Left hindlimb (tissue), 1 donor: ENCODE measurements at regions not wholly inside any gene's neighbourhood (a gene's known extent, or its start where the extent isn't known, plus 50 kb on each side); places are given as distances from the start of the nearest gene placed in this dataset.
"Not testable (repeated sequence)": the region's sequence is repeated elsewhere in the genome, so short reads cannot be mapped to it uniquely, and the experiment has no call there.

Source experiments
- DNase-seq: peaks from one replicate; pipeline ENCODE4 v3.0.0-alpha.2; 2018

GRCh38 chr10:42351745-42352144 is 286.6 kb downstream of the ZNF33B start:
- no peak for DNase-seq

- DNase-seq: not testable (repeated sequence)
Observed at GRCh38 chr10:42336593-42337337, 301.6 kb downstream of the ZNF33B start.

GRCh38 chr10:42335653-42336296 is 302.6 kb downstream of the ZNF33B start:
- not testable (repeated sequence) for DNase-seq

GRCh38 chr10:42304341-42304740 is 334.0 kb downstream of the ZNF33B start:
- no peak for DNase-seq

DNA sequence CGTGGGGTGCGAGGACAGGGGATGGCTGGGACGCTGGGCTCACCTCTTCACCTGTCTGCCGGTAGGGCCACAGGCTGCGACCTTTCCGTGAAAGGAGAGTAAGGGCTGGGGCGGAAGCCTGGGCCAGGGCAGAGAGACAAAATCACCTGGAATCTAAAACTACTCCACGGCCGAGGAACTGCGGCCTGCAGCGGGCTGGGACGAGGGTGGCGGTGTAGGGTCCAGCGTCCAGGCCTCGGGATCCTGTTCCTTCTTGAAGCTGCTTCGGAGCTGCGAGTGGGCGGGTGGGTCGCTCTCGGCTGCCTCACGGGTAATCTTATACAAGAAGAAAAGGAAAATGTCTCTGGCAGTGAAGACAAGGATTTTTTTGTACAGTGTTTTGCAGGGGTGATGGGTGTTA is 356.5 kb downstream of the ZNF33B start:
- not testable (repeated sequence) for DNase-seq

DNA sequence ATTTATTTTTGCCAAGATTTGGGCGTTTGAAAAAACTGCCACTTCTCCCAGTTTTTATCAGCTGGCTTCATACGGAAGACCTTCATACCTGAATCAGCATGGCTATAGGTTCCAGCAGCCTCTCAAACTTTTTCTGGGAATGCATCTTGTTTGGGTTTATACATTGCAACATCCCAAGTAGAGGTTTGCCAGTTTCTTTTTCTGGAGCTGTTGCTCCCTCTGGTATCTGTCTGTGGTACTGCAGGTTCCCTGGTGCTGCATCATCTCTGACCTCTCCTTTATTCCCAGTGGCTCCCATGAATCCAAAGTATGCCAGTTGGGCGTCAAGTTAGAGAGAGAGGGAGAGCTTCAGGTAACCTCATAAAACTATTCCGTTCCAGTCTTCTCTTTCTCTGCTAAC is 368.6 kb downstream of the ZNF33B start:
- not testable (repeated sequence) for DNase-seq

- not testable (repeated sequence) for DNase-seq
Observed at GRCh38 chr10:42263259-42263658, 375.1 kb downstream of the ZNF33B start.

GRCh38 chr10:42243002-42243401 is 395.4 kb downstream of the ZNF33B start:
- not testable (repeated sequence) for DNase-seq

DNA sequence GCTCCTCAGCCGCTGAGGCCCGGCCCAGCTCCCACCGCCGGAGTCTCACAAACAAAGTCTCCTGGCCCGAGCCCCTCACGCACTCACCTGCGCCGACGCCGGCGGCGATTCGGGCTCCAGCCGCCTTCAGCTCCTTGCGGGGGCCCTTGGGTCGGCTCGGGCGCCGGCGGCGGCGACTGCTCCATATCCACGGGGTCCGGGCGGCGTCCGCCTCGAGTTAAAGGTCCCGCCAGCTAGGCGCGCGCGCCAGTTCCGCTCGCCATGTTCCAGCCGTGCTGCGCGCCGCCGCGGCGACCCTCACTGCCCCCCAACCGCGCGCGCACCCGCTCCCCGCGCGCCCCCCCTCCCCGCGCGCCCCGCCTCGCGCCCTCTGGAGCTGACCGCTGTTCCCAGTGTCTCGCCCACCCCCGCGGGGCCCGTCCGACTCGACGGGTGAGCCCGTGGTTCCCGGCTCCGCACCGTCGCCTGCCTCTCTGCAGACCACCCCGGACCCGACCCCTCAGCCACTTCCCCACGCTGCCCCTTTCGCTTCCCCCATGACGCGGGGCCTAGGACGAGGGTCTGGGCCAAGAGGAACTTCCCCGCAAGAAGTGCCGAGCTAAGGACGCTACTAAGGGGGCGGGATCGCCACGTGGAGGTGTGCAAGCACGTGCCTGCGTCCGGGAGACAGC is 396.1 kb downstream of the ZNF33B start:
- no peak for DNase-seq

DNA sequence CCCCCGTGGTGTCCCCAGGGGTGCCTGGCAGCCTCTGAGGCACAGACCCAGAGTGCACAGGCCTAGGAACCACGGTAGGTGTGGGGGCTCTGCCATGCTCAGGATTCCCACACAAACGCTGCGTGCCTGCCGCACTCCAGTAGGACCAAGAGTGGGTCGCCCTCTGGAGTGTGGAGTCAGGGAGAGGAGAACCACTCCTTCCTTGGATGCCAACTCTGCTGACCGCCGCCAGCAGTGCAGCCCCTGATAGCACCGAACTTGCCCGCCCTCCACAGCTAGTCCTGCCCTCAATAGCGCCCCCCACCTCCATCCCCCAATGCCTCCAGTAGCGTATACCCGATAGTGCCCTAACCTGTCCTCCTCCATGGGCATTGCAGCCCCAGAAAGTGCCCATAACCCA is 402.0 kb downstream of the ZNF33B start:
- DNase-seq: not testable (repeated sequence)

DNA sequence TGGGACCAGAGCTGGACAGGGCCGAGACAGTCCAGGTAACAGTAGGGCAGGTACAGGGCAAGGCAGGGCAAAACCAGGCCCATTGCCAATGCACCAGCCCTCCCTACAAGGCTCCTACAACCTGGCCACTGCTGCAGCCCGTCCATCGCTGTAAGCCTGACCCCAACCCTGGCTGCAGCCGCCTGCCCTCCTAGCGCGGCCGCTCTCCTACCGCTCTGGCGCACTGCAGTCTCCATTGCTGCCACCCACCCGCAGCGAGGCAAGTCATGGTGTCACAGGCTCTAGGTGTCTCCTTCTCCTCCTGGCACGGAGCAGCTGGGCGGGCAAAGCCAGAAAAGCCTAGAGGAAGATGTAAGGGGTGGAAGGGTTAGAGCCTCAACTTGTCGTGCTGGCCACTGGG is 402.6 kb downstream of the ZNF33B start:
- DNase-seq: not testable (repeated sequence)

- DNase-seq: not testable (repeated sequence)
Observed at GRCh38 chr10:42235241-42235640, 403.1 kb downstream of the ZNF33B start.

DNA sequence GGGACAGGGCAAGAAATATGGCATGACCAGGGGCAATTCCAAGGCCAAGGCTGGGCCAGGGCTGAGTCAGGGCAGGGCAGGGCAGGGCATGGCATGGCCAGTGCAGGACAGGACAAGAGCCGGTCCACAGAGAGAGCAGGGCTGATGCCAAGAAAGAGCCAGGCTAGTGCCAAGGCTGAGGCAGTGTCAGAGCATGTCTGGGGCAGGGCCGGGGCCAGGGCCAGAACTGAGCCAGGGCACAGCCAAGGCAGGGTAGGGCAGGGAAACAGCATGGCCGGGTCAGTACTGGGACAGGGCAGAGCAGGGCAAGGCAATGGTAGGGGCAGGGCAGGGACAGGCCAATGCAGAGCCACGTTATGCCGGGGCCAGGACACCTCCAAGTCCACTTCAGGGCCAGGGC is 403.9 kb downstream of the ZNF33B start:
- not testable (repeated sequence) for DNase-seq

DNA sequence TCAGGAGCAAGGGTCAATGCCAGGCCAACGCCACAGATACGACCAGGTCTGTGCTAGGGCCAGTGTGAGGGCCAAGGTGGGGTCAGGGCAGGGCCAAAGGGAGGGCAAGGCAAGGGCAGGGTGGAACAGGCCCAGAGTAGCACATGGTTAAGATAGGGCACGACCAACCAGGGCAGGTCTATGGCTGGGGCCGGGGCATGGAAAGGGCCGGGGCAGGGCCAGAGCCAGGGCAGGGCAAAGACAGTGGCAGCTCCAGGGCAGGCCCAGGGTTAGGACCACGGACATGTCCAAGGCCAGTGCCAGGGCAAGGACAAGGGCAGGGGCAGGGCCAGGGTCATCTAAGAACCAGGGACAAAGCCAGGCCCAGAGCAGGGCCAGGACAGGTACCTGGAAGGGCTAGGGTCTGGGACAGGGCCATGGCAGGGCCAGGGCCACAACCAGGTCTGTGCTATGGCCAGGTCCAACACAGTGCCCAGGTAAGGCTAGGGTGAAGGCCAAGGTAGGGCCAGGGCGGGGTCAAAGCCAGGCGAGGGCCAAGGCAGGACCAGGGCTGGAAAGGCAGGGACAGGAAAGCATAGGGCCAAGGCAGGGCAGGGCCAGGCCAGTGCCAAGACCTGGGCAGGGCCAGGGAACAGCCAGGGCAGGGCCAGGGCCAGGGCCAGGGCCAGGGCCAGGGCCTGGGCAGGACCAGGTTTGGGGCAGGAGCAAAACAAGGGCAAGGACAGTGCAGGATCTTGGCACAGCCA is 404.7 kb downstream of the ZNF33B start:
- not testable (repeated sequence) for DNase-seq

DNA sequence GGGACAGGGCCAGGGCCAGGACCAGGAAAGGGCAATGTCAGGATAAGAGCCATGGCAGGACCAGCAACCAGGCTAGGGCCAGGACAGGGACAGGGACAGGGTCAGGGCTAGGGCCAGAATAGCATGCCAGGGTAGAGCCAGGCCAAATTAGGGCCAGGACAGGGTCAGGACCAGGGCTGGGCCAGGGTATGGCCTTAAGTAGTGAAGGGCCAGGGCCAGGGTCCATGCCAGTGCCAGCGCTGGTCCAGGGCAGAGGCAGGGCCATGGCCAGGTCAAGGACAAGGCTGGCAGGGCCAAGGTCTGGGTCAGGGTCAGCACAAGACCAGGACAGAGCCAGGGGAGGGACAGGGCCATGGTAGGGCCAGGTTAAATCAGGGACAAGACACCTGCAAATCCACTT is 405.4 kb downstream of the ZNF33B start:
- DNase-seq: not testable (repeated sequence)

- not testable (repeated sequence) for DNase-seq
Observed at GRCh38 chr10:42230812-42231211, 407.6 kb downstream of the ZNF33B start.

DNA sequence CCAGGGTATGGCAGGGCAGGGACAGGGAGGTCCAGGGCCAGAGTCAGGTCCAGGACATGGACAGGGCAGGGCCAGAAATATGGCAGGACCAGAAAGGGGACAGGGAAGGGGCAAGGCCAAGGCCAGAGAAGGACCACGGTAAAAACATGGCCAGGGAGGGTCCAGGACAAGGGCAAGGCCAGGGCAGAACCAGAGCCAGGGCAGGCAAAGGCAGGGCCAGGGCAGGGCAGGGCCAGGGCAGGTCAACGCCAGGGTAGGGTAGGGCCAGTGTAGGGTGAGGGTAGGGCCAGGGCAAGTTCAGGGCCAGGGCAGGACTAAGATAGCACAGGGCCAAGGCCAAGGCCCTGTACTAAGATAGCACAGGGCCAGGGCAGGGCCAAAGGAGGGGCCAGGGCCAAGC is 408.3 kb downstream of the ZNF33B start:
- DNase-seq: not testable (repeated sequence)

DNA sequence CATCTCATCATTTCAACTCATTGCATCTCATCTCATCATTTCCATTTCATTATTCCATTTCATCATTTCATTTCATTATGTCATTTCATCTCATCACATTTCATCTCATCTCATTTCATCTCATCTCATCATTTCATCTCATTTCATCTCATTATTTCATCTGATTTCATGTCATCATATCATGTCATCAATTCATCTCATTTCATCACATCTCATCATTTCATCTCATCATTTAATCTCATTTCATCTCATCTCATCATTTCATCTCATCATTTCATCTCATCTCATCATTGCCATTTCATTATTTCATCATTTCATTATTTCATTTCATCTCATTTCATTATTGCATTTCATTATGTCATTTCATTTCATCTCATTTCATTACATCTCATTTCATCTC is 410.5 kb downstream of the ZNF33B start:
- not testable (repeated sequence) for DNase-seq

DNA sequence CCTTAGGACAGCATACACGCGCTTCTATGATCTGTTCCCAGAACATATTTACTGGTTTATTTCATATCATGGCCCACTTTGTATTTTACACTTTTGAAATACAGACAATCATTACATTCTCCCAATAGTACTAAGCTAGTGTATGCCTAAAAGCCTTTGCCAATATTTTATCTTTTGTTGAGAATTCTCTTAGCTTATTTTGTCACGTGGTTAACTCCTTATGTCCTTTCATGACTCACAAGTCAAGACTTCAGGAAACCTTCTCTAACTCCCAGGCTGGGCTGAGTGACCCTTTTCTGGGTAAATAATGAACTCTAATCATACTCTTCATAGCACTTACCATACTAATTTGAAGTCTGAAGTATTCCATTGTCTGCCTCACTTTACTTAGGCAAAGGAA is 444.8 kb downstream of the ZNF33B start:
- DNase-seq: not testable (repeated sequence)

DNA sequence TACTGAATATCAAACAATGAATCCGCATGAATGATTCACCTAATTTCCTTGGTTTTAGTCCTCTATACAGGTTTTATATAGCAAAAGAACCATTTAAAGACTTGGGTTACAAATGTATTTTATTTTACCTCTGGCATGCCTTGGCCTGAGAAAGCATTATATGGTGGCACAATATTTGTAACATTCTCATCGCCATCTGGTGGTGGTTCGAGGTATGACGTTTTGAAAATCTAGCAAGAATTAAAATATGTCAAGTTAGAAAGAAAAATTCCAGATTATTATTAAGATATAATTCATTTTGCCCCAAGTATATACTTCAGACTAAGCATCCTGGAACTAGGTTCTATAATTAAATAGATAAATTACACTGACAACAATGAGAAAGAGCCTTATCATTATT is 445.9 kb downstream of the ZNF33B start:
- DNase-seq: not testable (repeated sequence)

DNA sequence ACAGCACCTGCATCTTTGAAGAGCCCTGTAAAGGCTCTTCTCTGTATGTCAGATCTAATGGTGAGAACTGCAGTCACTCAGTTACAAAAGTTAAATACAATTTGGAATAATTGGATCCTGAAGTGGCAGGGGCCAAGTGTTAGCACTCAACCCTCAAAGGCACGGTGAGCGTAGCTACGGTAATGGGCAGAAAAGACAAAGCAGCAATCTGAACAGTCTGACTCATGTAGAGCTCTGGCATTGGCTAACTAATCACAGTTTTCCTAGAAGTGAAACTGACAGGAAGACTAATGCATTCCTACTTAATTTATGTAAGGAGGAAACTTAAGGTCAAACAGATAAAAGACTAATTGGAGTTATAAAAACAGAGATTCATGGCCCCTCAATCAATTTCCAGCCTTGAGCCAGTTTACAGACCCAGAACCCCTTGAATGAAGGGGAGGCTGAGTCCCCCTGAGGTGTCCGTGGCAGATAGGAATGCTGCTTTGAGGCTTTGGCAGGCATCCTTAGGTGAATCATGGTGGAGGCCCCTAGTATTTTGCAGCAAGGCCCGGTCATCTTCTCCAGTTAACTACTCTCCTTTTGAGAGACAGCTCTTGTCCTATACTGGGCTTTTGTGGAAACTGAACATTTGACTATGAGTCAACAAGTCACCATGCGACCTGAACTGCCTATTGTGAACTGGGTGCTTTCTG is 450.7 kb downstream of the ZNF33B start:
- not testable (repeated sequence) for DNase-seq
